Islet of Langerhans (tissue), 1 donor: ENCODE measurements at regions not wholly inside any gene's neighbourhood (a gene's known extent, or its start where the extent isn't known, plus 50 kb on each side); places are given as distances from the start of the nearest gene placed in this dataset.

ENCODE experiments used
- FAIRE-seq: peaks from one replicate; lab custom pipeline; 2011; peaks lifted over from hg19 to GRCh38; lab: Jason Lieb, UNC

DNA sequence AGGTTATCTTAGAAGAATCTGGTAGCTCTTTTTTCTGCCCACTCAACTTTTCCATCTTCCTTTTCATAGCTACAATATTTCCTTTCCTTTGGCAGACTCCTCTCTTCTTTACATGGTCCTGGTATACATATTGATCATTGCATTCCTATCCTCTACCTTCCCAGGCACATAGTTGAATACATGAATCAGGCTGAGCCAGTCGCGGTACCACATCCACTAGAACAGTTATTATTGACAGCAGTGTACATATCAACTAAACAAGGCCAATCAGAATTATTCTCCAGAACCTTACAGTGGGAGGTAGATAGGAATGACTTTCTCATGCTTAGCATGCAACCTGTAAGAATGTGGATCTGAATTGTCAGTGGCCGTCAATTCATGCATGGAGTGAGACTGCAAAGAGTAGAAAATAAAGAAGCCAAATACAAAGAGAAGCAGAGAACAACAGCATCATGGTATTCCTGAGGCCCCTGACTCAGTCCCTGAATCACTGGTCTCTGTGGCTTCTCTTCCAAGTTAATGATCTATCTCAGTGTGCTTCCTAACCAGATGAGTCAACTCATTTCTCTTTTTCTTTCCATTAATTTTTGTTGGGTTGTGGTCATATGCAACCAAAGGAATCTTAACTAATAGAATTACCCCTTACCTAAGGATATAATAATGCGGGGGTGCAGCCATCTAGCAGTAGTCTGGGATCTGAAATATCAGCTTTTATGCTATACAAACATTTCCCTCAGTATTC, 60.9 kb upstream of the DCBLD2 start:
- FAIRE-seq, result no peak

DNA sequence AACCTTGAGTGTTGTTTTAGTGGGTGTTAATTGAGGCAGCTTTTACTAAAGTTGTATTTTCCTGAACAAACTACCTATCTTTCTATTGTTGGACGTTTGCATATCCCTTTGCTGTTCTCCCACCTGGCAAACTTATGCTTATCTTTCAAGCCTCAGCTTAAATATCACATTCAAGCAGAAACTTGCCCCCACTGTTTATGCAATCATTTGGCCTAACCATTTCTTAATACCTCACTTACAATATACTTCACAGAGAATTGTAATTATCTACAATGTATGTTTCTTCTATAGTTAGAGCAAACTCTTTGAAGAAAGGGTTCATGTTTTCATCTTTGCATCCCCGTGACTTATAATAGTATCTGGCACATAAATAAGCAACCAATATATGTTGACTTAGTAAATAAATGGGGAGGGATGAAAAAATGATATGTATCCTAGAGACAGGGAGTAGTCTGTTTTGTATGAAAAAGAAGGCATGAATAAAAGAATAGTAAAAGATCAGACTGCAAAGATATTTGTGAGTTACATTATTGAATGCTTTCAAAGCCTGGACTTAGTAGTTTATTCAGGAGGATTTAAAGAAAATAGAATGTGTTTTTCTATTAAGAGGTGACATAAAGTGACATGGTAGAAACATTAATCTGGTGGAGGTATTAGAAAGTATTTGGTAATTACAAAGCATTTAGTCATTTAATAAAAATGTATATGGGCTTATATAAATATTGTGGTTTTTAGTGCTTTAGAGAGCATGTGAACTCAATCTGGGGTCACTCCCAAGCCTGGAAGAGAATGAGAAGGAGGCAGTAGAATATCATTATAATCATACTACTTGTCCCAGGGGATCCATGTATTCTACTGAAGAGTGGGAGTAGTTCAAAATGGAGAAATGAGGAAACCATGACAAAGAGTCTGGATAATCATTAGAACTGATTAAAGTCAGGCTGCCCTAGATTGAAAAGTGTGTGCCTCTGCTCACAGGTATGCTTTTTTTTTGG, 60.0 kb upstream of the DCBLD2 start:
- FAIRE-seq, result no peak

DNA sequence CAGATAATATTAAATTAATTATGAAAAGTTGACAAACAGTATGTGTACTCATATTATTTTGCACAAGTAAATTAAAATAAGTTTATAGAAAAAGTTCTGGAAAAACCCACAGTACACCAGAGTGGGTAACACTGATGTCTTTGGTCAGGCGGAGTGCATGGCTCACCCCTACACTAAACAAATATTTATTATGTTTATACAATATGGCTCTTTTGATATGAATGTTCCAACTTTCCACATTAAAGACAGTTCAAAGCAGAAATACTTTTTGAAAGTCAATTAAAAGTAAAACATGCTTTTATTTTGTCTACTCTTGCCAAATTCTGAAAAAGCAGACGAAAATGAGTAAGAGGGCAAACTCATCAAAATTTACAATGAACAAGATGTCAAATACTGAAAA, 56.2 kb upstream of the DCBLD2 start:
- no peak for FAIRE-seq

DNA sequence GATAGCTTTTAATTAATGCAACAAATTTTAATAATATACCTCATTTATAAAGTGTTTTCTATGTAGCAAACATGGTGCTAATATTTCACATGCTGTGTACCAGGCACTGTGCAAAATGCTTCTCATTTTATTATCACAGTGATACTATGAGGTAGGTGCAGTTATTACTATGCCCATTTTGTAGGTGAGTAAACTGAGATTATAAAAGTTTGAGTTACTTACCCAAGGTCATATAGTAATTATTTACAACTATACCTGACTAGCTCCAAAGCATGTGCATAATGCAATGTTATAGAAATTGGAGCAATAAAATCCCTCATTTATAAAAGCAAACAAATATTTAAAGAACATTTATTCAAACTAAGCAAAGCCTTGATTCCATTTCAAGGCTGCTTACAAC, 54.5 kb upstream of the DCBLD2 start:
- FAIRE-seq, result no peak

DNA sequence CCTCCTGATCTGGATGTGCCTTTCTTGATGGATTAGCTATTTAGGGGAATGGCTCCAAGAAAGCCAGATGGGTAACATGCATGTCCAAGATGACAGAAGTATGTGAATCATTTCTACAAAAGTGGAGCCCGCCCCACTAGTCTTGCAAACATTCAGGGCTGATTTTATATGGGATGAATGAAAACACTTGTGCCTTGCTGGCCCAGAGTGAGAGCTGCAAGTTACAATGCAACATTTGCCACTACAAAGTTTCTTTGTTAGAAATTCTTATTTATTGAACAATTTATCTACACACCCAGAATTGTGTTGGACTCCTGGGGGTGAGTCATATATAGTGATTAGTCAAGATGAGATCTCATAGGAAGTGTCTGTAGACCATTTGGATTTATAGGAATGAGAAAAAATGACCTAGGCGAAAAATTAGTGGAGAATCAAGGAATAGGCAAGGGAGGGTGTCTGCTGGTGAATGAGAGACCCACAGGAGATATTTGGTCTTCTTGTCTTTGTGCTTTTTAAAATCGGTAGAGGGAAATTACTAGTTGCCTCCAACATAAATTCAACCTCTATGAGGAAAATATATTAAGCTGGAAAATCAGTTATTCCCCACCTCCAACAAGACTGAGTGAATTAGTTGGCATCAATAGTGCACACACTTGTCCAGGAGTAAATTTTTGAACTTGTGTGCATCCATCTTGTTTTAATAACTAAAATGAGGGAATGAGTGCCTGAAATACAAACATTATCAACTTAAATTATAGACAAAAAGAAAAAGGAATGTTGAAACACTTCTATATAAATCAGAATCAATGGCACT, 53.5 kb upstream of the DCBLD2 start:
- FAIRE-seq, result no peak

DNA sequence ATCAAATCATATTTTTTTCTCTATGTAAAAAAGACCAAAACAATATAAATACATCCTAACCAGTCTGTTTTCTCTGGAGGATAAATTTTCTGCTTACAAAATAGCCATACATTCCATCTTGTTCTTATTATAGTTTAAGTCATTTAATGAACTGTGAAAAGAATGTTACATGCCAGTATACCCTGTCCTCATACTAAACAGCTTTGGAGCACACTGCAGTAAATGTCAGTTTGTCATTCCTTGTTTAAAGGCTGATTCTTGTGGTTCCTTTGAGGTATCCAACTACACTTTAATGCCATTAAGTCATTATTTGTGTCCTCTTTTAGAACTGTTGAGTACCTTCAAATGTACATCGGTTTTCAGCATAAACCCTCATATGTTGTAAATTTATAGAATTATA, 52.7 kb upstream of the DCBLD2 start:
- no peak for FAIRE-seq

DNA sequence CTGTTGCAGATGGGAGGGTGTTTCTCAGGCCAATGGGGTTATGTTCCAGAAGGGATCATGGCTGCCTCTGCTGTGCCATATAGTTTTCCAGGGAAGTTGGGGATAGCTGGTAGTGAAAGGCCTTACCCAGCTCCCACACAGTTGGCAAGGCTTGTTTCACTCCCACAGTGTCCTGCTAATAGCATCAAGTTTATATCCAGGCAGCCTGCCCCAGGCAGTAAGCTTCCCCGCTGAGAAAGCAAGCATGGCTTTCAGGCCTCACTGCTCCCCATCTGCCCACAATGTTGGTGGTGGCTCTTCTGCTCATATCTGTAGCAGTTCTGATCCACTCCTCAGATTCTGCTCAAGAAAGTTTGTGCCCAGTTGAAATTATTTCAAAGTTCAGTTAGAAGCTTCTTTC, 50.9 kb upstream of the DCBLD2 start:
- no peak for FAIRE-seq
